SU-DHL-6 (cell line): ENCODE measurements at regions not wholly inside any gene's neighbourhood (a gene's known extent, or its start where the extent isn't known, plus 50 kb on each side); places are given as distances from the start of the nearest gene placed in this dataset.

ENCODE experiments used
- CTCF ChIP-seq: fragments of 200-600 bp; sonication (generic); IDR thresholded peaks from one replicate; pipeline ENCODE4 v1.5.1; 2017; ENCODE audit warnings: antibody characterized with exemption, mild to moderate bottlenecking, low read length, moderate library complexity; ENCODE audit not compliant: insufficient read depth, poor library complexity, severe bottlenecking
- EZH2phosphoT487 ChIP-seq: fragments of 200-600 bp; sonication (generic), shearing (Covaris generic); conservative IDR thresholded peaks from 2 replicates; pipeline ENCODE4 v1.6.1; 2018; ENCODE audit warnings: mild to moderate bottlenecking, antibody characterized with exemption, low read length, moderate library complexity, mixed read lengths

GRCh38 chr3:117695321-117695720, 985.7 kb downstream of the TUSC7 start:
- TF ChIP-seq CTCF: no peak
- no peak for TF ChIP-seq EZH2phosphoT487
